Thymus (tissue), 11 donors: ENCODE measurements at regions not wholly inside any gene's neighbourhood (a gene's known extent, or its start where the extent isn't known, plus 50 kb on each side); places are given as distances from the start of the nearest gene placed in this dataset.

Experiments used
- DNase-seq, 9 donors: peaks; one replicate each; pipeline ENCODE4 v3.0.0-alpha.2; 2013; ENCODE audit warnings: low spot score in 9 of 9, low read depth in 6 of 9, missing footprints in 1 of 9
- H3K27ac ChIP-seq, 2 donors: one replicate each; pipeline ENCODE4 v1.5.1; 2013; ENCODE audit warnings: control low read depth in 1 of 2, low read depth in 1 of 2, low read length in 1 of 2, mild to moderate bottlenecking in 1 of 2, moderate library complexity in 1 of 2
- H3K27me3 ChIP-seq, 2 donors: one replicate each; pipeline ENCODE4 v1.5.1; 2013; ENCODE audit warnings: low read length in 1 of 2; ENCODE audit not compliant: control insufficient read depth in 2 of 2, insufficient read depth in 1 of 2
- H3K36me3 ChIP-seq, 2 donors: one replicate each; pipeline ENCODE4 v1.5.1; 2013; ENCODE audit warnings: low read length in 1 of 2, mild to moderate bottlenecking in 1 of 2, moderate library complexity in 1 of 2; ENCODE audit not compliant: control insufficient read depth in 2 of 2, insufficient read depth in 2 of 2
- H3K4me1 ChIP-seq, 2 donors: one replicate each; pipeline ENCODE4 v1.5.1; 2013; ENCODE audit warnings: low read length in 2 of 2; ENCODE audit not compliant: control insufficient read depth in 2 of 2, insufficient read depth in 2 of 2
- H3K4me3 ChIP-seq, 2 donors: one replicate each; pipeline ENCODE4 v1.5.1; 2013; ENCODE audit warnings: low read length in 2 of 2, control low read depth in 1 of 2, mild to moderate bottlenecking in 1 of 2
- H3K9me3 ChIP-seq, 2 donors: one replicate each; pipeline ENCODE4 v1.5.1; 2013; ENCODE audit warnings: low read length in 1 of 2, mild to moderate bottlenecking in 1 of 2; ENCODE audit not compliant: control insufficient read depth in 2 of 2, insufficient read depth in 1 of 2
- WGBS: extraction: QIAGEN DNeasy Blood & Tissue Kit; methylation state at CpG from one replicate; pipeline ENCODE4 v1.1.7; 2013; 5-methylcytosine and 5-hydroxymethylcytosine counted together
- donor health status: healthy.

GRCh38 chr13:32914686-32915085, 101.5 kb upstream of the KL start:
- Histone ChIP-seq H3K36me3 (no peaks in the 10 kb centered on the region), H3K27me3 (no peaks in the 10 kb centered on the region), H3K9me3 (no peaks in the 10 kb centered on the region), H3K4me3 (no peak overlapping the region), H3K27ac (no peak overlapping the region), H3K4me1 (no peaks in the 10 kb centered on the region)
- 89% methylated on average over 1 of the region's 1 CpG for WGBS
- DNase-seq, result no peak

- 77% methylated on average over 2 of the region's 2 CpGs for WGBS
- Histone ChIP-seq H3K27me3 (no peaks in the 10 kb centered on the region), H3K4me3 (no peak overlapping the region), H3K36me3 (no peaks in the 10 kb centered on the region), H3K27ac (no peak overlapping the region), H3K9me3 (no peaks in the 10 kb centered on the region), H3K4me1 (no peaks in the 10 kb centered on the region)
- no peak for DNase-seq
These were observed 98.7 kb upstream of the KL start for GRCh38 chr13:32917504-32917903.

GRCh38 chr13:32923725-32924124, 92.5 kb upstream of the KL start:
- no peaks in the 10 kb centered on the region for H3K9me3 ChIP-seq
- H3K27me3 ChIP-seq, result no peaks in the 10 kb centered on the region
- DNase-seq, result no peak
- WGBS, result 98% methylated on average over 1 of the region's 1 CpG
- no peak overlapping the region for H3K27ac ChIP-seq
- no peaks in the 10 kb centered on the region for H3K4me1 ChIP-seq
- H3K4me3 ChIP-seq, result no peak overlapping the region
- no peaks in the 10 kb centered on the region for H3K36me3 ChIP-seq

GRCh38 chr13:32924886-32925285, 91.3 kb upstream of the KL start:
- 90% methylated on average over 3 of the region's 3 CpGs for WGBS

GRCh38 chr13:32925506-32925905, 90.7 kb upstream of the KL start:
- no peak for DNase-seq

More at GRCh38 chr13:32924886-32925285, 91.3 kb upstream of the KL start:
- H3K9me3 ChIP-seq, result no peaks in the 10 kb centered on the region
- H3K27me3 ChIP-seq, result no peaks in the 10 kb centered on the region
- H3K4me1 ChIP-seq, result no peaks in the 10 kb centered on the region
- no peak for DNase-seq
- H3K36me3 ChIP-seq, result no peaks in the 10 kb centered on the region
- no peak overlapping the region for H3K4me3 ChIP-seq
- H3K27ac ChIP-seq, result no peak overlapping the region

GRCh38 chr13:32932376-32932775, 83.8 kb upstream of the KL start:
- Histone ChIP-seq H3K4me3 (no peak overlapping the region), H3K4me1 (no peaks in the 10 kb centered on the region), H3K36me3 (no peaks in the 10 kb centered on the region), H3K27me3 (no peaks in the 10 kb centered on the region), H3K9me3 (no peaks in the 10 kb centered on the region), H3K27ac (no peak overlapping the region)
- WGBS, result 89% methylated on average over 2 of the region's 2 CpGs
- no peak for DNase-seq

More at GRCh38 chr13:32925506-32925905, 90.7 kb upstream of the KL start:
- Histone ChIP-seq H3K4me3 (no peak overlapping the region), H3K36me3 (no peaks in the 10 kb centered on the region), H3K4me1 (no peaks in the 10 kb centered on the region), H3K27me3 (no peaks in the 10 kb centered on the region), H3K27ac (no peak overlapping the region), H3K9me3 (no peaks in the 10 kb centered on the region)
- WGBS, result 95% methylated on average over 1 of the region's 1 CpG

- no peaks in the 10 kb centered on the region for H3K27me3 ChIP-seq
- H3K27ac ChIP-seq, result no peak overlapping the region
- 82% methylated on average over 3 of the region's 3 CpGs for WGBS
These were observed 79.5 kb upstream of the KL start for GRCh38 chr13:32936716-32937115.

GRCh38 chr13:32938314-32938713, 77.9 kb upstream of the KL start:
- Histone ChIP-seq H3K9me3 (no peaks in the 10 kb centered on the region), H3K4me1 (peaks cover 0 to 9% of the 10 kb centered on the region in 2 donors), H3K36me3 (no peaks in the 10 kb centered on the region), H3K4me3 (no peak overlapping the region), H3K27ac (no peak overlapping the region), H3K27me3 (no peaks in the 10 kb centered on the region)
- 93% methylated on average over 2 of the region's 2 CpGs for WGBS
- DNase-seq, result no peak

More at GRCh38 chr13:32936716-32937115, 79.5 kb upstream of the KL start:
- no peak overlapping the region for H3K4me3 ChIP-seq
- H3K4me1 ChIP-seq, result peaks cover 0 to 9% of the 10 kb centered on the region in 2 donors
- no peaks in the 10 kb centered on the region for H3K9me3 ChIP-seq
- H3K36me3 ChIP-seq, result no peaks in the 10 kb centered on the region
- no peak for DNase-seq

- H3K9me3 ChIP-seq, result no peaks in the 10 kb centered on the region
- H3K4me1 ChIP-seq, result peaks cover 0 to 9% of the 10 kb centered on the region in 2 donors
- no peaks in the 10 kb centered on the region for H3K36me3 ChIP-seq
- no peaks in the 10 kb centered on the region for H3K27me3 ChIP-seq
- H3K27ac ChIP-seq, result no peak overlapping the region
- over 99% methylated on average over 2 of the region's 2 CpGs for WGBS
- no peak overlapping the region for H3K4me3 ChIP-seq
- no peak for DNase-seq
These were observed 77.3 kb upstream of the KL start for GRCh38 chr13:32938907-32939306.

GRCh38 chr13:32940601-32941000, 75.6 kb upstream of the KL start:
- no peaks in the 10 kb centered on the region for H3K36me3 ChIP-seq
- DNase-seq, result peak in 1 of 9 donors; percentile 11
- WGBS, result 6% methylated on average over 4 of the region's 4 CpGs
- H3K27ac ChIP-seq, result no peak overlapping the region
- no peaks in the 10 kb centered on the region for H3K27me3 ChIP-seq
- no peak overlapping the region for H3K4me3 ChIP-seq
- peaks cover 0 to 9% of the 10 kb centered on the region in 2 donors for H3K4me1 ChIP-seq
- H3K9me3 ChIP-seq, result no peaks in the 10 kb centered on the region
